Limb (tissue), 2 donors: ENCODE measurements at regions not wholly inside any gene's neighbourhood (a gene's known extent, or its start where the extent isn't known, plus 50 kb on each side); places are given as distances from the start of the nearest gene placed in this dataset.
A peak's percentile ranks its signal among the peaks of the same experiment; 100 is the strongest.
"Not testable (repeated sequence)": the region's sequence is repeated elsewhere in the genome, so short reads cannot be mapped to it uniquely, and the experiment has no call there.

Source experiments
- DNase-seq, 2 donors: peaks; one replicate each; pipeline ENCODE4 v3.0.0-alpha.2; 2016; ENCODE audit errors: extremely low spot score in 2 of 2

GRCh38 chrX:140447150-140447549, 57.7 kb downstream of the SOX3 start:
- DNase-seq, result no peak

GRCh38 chrX:140440876-140441275, 64.0 kb downstream of the SOX3 start:
- peak; percentile 14 to 29 for DNase-seq

- peak; percentile 5 to 56 for DNase-seq
Measured at GRCh38 chrX:140439476-140439875, 65.4 kb downstream of the SOX3 start.

- DNase-seq, result no peak
Measured at GRCh38 chrX:140434347-140434746, 70.5 kb downstream of the SOX3 start.

- no peak for DNase-seq
Measured at GRCh38 chrX:140433582-140433981, 71.3 kb downstream of the SOX3 start.

GRCh38 chrX:140432346-140433175, 72.3 kb downstream of the SOX3 start:
- no peak for DNase-seq

GRCh38 chrX:140431521-140431920, 73.3 kb downstream of the SOX3 start:
- no peak for DNase-seq

GRCh38 chrX:140425712-140426395, 79.0 kb downstream of the SOX3 start:
- DNase-seq, result no peak

GRCh38 chrX:140422501-140422900, 82.4 kb downstream of the SOX3 start:
- DNase-seq, result no peak

- DNase-seq, result not testable (repeated sequence)
Measured at GRCh38 chrX:140402131-140402530, 102.7 kb downstream of the SOX3 start.

GRCh38 chrX:140396326-140396725, 108.5 kb downstream of the SOX3 start:
- DNase-seq, result not testable (repeated sequence)

- no peak for DNase-seq
Measured at GRCh38 chrX:140393507-140393906, 111.4 kb downstream of the SOX3 start.

GRCh38 chrX:140391313-140391712, 113.6 kb downstream of the SOX3 start:
- no peak for DNase-seq

- no peak for DNase-seq
Measured at GRCh38 chrX:140389331-140389730, 115.5 kb downstream of the SOX3 start.

- no peak for DNase-seq
Measured at GRCh38 chrX:140362861-140363260, 142.0 kb downstream of the SOX3 start.

GRCh38 chrX:140360924-140361323, 143.9 kb downstream of the SOX3 start:
- DNase-seq, result no peak

GRCh38 chrX:140360284-140360683, 144.6 kb downstream of the SOX3 start:
- no peak for DNase-seq

- no peak for DNase-seq
Measured at GRCh38 chrX:140355922-140356321, 148.9 kb downstream of the SOX3 start.

- DNase-seq, result no peak
Measured at GRCh38 chrX:140355429-140355828, 149.4 kb downstream of the SOX3 start.

- DNase-seq, result no peak
Measured at GRCh38 chrX:140354431-140355120, 150.3 kb downstream of the SOX3 start.

GRCh38 chrX:140346729-140347128, 158.1 kb downstream of the SOX3 start:
- no peak for DNase-seq

- DNase-seq, result no peak
Measured at GRCh38 chrX:140343226-140343868, 161.5 kb downstream of the SOX3 start.
